H1 (cell line): ENCODE measurements at regions not wholly inside any gene's neighbourhood (a gene's known extent, or its start where the extent isn't known, plus 50 kb on each side); places are given as distances from the start of the nearest gene placed in this dataset.

Experiments
- EP300 ChIP-seq, 2 experiments: IDR thresholded peaks; 1 replicate in 1 of 2; 2 replicates in 1 of 2; pipeline ENCODE4 v1.6.1; 2011 to 2012; ENCODE audit warnings: low read depth in 2 of 2, low read length in 2 of 2, mild to moderate bottlenecking in 2 of 2, borderline replicate concordance in 1 of 2, inconsistent platforms in 1 of 2, moderate library complexity in 1 of 2
- POLR2A ChIP-seq, 2 experiments: IDR thresholded peaks; 1 replicate in 1 of 2; 2 replicates in 1 of 2; pipeline ENCODE4 v1.6.1; 2011; ENCODE audit warnings: low read depth in 2 of 2, low read length in 2 of 2, mild to moderate bottlenecking in 2 of 2; ENCODE audit errors: control extremely low read depth in 1 of 2
- YY1 ChIP-seq: IDR thresholded peaks from 2 replicates; pipeline ENCODE4 v1.6.1; 2011; ENCODE audit warnings: low read depth, mild to moderate bottlenecking, low read length
- TF ChIP-seq, protein P1 (sequence below), 3 experiments: IDR thresholded peaks; 1 replicate in 2 of 3; 2 replicates in 1 of 3; pipeline versions ENCODE4 v1.5.1 to v1.6.1; 2011; ENCODE audit warnings: low read length in 3 of 3, mild to moderate bottlenecking in 3 of 3, inconsistent platforms in 2 of 3, low read depth in 1 of 3, moderate library complexity in 1 of 3; ENCODE audit not compliant: insufficient read depth in 1 of 3; ENCODE audit errors: control extremely low read depth in 1 of 3

DNA sequence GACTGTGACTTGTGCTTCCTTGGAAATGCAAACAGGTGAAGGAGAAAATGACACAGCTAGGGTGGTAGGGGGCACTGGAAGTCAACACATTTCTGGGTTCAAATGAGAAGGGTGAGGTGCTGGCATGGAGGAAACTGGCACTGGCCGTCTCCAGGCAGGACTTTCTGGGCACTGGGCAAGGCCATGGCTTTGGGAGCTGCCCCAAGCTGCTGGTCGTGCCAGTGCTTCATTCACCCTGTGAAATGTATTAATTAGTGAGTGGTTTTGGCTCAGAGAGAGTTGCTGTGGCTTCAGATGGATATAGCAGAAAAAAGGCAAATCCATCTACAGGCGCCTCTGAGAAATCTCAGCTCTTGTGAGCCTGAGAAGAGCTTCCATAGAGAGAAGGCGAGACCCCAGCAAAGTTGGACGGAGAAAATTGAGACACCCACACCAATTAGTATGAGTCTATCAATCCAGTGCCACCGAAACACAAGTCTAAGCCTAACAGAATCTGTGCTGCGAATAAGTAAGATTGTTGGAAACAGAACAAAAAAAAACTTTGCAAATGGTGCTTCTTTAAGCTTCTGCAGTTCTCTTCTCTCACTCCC, 202.1 kb upstream of the TNP1 start:
- TF ChIP-seq EP300 (IDR thresholded peaks at IDR 0.05; ENCODE audit: borderline replicate concordance in 1 of 2, low read depth in 2 of 2, low read length in 2 of 2), result no peak
- TF ChIP-seq YY1, result no peak
- no peak for TF ChIP-seq POLR2A (IDR thresholded peaks at IDR 0.05; ENCODE audit: control extremely low read depth in 1 of 2, low read depth in 2 of 2, low read length in 2 of 2)
- TF ChIP-seq, protein P1, sequence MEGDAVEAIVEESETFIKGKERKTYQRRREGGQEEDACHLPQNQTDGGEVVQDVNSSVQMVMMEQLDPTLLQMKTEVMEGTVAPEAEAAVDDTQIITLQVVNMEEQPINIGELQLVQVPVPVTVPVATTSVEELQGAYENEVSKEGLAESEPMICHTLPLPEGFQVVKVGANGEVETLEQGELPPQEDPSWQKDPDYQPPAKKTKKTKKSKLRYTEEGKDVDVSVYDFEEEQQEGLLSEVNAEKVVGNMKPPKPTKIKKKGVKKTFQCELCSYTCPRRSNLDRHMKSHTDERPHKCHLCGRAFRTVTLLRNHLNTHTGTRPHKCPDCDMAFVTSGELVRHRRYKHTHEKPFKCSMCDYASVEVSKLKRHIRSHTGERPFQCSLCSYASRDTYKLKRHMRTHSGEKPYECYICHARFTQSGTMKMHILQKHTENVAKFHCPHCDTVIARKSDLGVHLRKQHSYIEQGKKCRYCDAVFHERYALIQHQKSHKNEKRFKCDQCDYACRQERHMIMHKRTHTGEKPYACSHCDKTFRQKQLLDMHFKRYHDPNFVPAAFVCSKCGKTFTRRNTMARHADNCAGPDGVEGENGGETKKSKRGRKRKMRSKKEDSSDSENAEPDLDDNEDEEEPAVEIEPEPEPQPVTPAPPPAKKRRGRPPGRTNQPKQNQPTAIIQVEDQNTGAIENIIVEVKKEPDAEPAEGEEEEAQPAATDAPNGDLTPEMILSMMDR (IDR thresholded peaks at IDR 0.05; ENCODE audit: control extremely low read depth in 1 of 3, insufficient read depth in 1 of 3, low read depth in 1 of 3, low read length in 3 of 3), result no peak
